ENCODE measurements at regions not wholly inside any gene's neighbourhood (a gene's known extent, or its start where the extent isn't known, plus 50 kb on each side); places are given as distances from the start of the nearest gene placed in this dataset.

DNA sequence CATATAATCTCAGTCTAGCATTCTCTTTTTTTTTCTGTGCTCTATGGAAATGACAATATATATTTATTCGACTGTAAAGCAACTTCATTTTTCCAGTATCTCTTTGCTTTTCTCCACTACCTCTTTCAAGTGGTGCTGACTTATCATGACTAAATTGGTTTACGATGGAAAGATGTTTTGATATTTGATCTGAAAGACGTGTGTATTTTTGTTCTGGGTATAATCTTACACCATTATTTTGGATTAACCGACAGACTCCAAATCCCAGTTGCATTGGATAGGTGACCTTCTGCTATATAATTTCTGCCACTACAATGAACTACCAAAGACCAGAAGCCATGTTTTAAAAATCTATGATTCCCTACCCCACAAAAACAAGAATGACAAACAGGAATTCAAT lies 380.5 kb upstream of the NFE2L3 start:
- TF ChIP-seq, protein P1, sequence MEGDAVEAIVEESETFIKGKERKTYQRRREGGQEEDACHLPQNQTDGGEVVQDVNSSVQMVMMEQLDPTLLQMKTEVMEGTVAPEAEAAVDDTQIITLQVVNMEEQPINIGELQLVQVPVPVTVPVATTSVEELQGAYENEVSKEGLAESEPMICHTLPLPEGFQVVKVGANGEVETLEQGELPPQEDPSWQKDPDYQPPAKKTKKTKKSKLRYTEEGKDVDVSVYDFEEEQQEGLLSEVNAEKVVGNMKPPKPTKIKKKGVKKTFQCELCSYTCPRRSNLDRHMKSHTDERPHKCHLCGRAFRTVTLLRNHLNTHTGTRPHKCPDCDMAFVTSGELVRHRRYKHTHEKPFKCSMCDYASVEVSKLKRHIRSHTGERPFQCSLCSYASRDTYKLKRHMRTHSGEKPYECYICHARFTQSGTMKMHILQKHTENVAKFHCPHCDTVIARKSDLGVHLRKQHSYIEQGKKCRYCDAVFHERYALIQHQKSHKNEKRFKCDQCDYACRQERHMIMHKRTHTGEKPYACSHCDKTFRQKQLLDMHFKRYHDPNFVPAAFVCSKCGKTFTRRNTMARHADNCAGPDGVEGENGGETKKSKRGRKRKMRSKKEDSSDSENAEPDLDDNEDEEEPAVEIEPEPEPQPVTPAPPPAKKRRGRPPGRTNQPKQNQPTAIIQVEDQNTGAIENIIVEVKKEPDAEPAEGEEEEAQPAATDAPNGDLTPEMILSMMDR (conservative IDR thresholded peaks at IDR 0.05 in 1 of 2, IDR thresholded peaks at IDR 0.05 in 1 of 2; ENCODE audit: extremely low read depth in 1 of 2, insufficient read depth in 1 of 2, low read depth in 1 of 2, low read length in 2 of 2): no peak
- no peak for TF ChIP-seq EZH2 (IDR thresholded peaks at IDR 0.05; ENCODE audit: borderline replicate concordance, low read length)
